ENCODE measurements at regions not wholly inside any gene's neighbourhood (a gene's known extent, or its start where the extent isn't known, plus 50 kb on each side); places are given as distances from the start of the nearest gene placed in this dataset.

GRCh38 chr4:158067646-158068045, 105.2 kb downstream of the GASK1B start:
- TF ChIP-seq ZNF660 (tag by site-specific recombination; IDR thresholded peaks at IDR 0.05): no peak
- TF ChIP-seq RBAK (tag by site-specific recombination; IDR thresholded peaks at IDR 0.05): no peak
